OCI-M2 (cell line): ENCODE measurements at regions not wholly inside any gene's neighbourhood (a gene's known extent, or its start where the extent isn't known, plus 50 kb on each side); places are given as distances from the start of the nearest gene placed in this dataset.

ENCODE experiments used
- DNase-seq: peaks from one replicate; lab custom pipeline; 2025; ENCODE audit not compliant: unreplicated experiment; lab: John Stamatoyannopoulos, UW

DNA sequence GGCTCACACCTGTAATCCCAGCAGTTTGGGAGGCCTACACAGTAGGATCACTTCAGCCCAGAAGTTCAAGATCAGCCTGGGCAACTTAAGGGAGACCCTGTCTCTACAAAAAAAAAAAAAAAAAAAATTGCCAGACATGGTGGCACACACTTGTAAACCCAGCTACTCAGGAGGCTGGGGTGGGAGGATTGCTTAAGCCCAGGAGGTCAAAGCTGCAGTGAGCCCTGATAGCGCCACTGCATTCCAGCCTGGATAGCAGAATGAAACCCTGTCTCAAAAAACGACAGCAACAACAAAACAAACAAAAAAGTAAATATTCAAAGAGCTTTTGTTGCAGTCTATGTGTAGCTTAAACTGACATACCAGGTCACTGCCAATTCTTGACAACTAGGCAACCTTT is 63.1 kb upstream of the TANK start:
- no peak for DNase-seq

DNA sequence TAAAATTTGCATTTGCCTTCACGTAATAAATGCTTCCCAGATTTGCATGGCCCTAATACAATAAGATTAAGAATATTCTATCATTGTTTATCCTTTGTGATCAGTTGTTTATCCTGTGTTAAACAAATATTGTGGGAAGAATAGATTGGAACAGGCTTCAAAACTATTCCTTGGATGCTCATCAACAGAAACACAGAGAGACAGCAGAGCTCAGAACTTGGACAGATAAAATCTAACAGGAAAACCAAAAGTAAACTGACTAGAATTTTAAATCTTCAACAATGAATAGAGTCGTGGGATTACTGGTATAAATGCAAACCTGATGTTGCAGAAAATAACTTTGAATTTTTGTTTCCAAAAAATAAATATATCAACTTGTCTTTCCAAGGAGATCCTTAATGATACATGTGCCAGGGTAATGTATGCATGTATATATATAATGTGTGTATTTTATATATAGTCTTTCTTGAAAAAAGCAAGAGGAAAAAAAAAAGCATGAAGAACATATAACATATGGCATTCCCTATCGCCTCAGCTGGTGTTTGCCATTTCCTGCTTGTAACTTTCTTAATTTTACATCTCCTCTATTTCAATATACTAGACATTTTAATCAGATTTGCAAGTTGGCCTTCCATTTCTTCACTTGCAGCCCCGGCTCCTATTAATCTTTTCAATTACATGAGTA is 59.9 kb upstream of the TANK start:
- DNase-seq, result no peak

GRCh38 chr2:161101406-161101805 is 58.8 kb upstream of the TANK start:
- DNase-seq, result no peak

DNA sequence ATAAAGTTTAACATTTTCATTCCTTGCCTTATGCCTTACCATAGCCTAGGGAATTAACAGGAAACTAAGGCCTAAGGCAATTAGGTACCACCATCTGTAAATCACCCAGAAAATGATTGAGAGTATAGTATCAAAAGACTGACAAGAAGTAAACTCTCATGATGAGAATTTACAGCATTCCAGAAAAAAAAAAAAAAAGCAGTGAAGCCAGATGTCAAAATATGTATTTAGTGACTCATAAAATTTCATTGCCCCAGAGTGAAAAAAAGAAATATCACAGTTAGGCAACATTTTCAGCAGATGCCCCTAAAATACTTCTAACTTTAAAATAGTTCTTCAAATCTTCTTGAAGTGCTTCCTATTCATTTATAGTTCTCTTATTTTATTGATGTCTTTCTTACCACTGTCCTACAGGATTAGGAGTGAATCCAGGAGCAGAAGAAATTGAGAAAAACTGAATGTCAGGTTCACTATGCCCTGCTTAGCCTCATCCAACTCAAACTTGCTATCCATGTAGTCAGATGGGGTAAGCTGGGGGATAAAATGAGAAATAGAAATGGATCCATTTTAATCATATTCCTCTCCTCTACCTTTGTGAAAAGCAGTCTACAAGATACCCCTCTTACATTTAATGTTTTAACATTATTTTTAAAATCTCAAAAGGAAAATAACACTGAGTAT is 57.3 kb upstream of the TANK start:
- no peak for DNase-seq

- DNase-seq, result no peak
Observed at GRCh38 chr2:161103451-161103831, 56.8 kb upstream of the TANK start.

- no peak for DNase-seq
Observed at GRCh38 chr2:161104054-161104553, 56.1 kb upstream of the TANK start.

- no peak for DNase-seq
Observed at GRCh38 chr2:161107265-161107664, 53.0 kb upstream of the TANK start.
